ENCODE measurements at regions not wholly inside any gene's neighbourhood (a gene's known extent, or its start where the extent isn't known, plus 50 kb on each side); places are given as distances from the start of the nearest gene placed in this dataset.

DNA sequence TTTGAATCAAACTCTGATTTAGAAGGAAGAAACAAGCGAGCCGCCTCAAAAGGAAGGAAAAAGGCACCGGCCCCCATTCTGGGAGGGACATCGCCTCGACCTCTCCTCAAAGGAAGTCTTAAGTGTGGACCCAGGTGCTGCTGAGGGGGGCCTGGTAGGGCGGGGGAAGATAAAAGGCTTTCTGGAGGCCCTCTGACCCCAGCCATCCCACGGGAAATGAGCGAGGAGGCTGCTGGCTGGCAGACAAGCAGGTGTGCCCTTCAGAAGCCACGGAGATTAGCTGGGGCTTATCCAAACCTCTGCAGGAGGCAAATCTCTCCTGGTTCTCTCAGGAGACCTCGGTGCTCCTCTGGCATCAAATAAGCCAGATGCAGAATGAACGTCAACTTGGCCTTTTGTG is 171.4 kb upstream of the BLID start:
- no peak for TF ChIP-seq POLR2A (IDR thresholded peaks at IDR 0.05)
- TF ChIP-seq, protein P1, sequence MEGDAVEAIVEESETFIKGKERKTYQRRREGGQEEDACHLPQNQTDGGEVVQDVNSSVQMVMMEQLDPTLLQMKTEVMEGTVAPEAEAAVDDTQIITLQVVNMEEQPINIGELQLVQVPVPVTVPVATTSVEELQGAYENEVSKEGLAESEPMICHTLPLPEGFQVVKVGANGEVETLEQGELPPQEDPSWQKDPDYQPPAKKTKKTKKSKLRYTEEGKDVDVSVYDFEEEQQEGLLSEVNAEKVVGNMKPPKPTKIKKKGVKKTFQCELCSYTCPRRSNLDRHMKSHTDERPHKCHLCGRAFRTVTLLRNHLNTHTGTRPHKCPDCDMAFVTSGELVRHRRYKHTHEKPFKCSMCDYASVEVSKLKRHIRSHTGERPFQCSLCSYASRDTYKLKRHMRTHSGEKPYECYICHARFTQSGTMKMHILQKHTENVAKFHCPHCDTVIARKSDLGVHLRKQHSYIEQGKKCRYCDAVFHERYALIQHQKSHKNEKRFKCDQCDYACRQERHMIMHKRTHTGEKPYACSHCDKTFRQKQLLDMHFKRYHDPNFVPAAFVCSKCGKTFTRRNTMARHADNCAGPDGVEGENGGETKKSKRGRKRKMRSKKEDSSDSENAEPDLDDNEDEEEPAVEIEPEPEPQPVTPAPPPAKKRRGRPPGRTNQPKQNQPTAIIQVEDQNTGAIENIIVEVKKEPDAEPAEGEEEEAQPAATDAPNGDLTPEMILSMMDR (IDR thresholded peaks at IDR 0.05) = no peak
